GM12878 (cell line): ENCODE measurements at regions not wholly inside any gene's neighbourhood (a gene's known extent, or its start where the extent isn't known, plus 50 kb on each side); places are given as distances from the start of the nearest gene placed in this dataset.

Source experiments
- ATAC-seq: fragments of 200-7000 bp; cut with Tn5 transposase; 3 replicates; pipeline ENCODE4 v1.9.1; 2020; ENCODE audit warnings: mild to moderate bottlenecking, moderate library complexity
- BruUV-seq: library from RNA; stranded (reverse); fragments of 400-500 nt; replicated peaks from 2 replicates; lab custom pipeline; 2021; lab: Mats Ljungman, UMichigan
- CTCF ChIA-PET: fragments of 300-600 bp; sonication (Branson Sonifier 250); formaldehyde crosslinking; extraction: SDS; loops from one replicate; lab custom pipeline; 2021; ENCODE audit warnings: inconsistent platforms; lab: Yijun Ruan, JAX
- POLR2A ChIA-PET: fragments of 350-600 bp; formaldehyde crosslinking; extraction: SDS; loops from one replicate; lab custom pipeline; 2021; ENCODE audit warnings: inconsistent platforms; lab: Charles Lee
- RAD21 ChIA-PET: fragments of 300-600 bp; sonication (Branson Sonifier 250); formaldehyde crosslinking; loops from one replicate; lab custom pipeline; 2023; ENCODE audit warnings: antibody characterized with exemption; ENCODE audit not compliant: unreplicated experiment; lab: Charles Lee
- SMC1A ChIA-PET: fragments of 300-600 bp; sonication (Branson Sonifier 250); formaldehyde crosslinking; loops from one replicate; lab custom pipeline; 2023; ENCODE audit not compliant: unreplicated experiment, uncharacterized antibody; lab: Charles Lee
- DNase-seq: peaks from one replicate; pipeline ENCODE4 v3.0.0-alpha.2; 2011; ENCODE audit warnings: low read depth, low spot score
- FAIRE-seq: peaks from 3 replicates; lab custom pipeline; 2011; peaks lifted over from hg19 to GRCh38; lab: Jason Lieb, UNC
- H2AFZ ChIP-seq: 2 replicates; pipeline ENCODE4 v1.6.0; 2011; ENCODE audit warnings: low read depth, low read length, control low read depth; ENCODE audit not compliant: control insufficient read depth
- H3K27ac ChIP-seq: 2 replicates; pipeline ENCODE4 v1.5.1; 2011; ENCODE audit warnings: control low read depth; ENCODE audit not compliant: control insufficient read depth, insufficient read depth
- H3K27me3 ChIP-seq, 2 experiments: replicated peaks in 1 of 2; 2 replicates each; pipeline versions ENCODE4 v1.6.0 to v1.6.1; 2011; ENCODE audit warnings: low read length in 1 of 2; ENCODE audit not compliant: control insufficient read depth in 2 of 2, insufficient read depth in 2 of 2
- H3K36me3 ChIP-seq, 2 experiments: 2 replicates each; pipeline ENCODE4 v1.5.1; 2011; ENCODE audit warnings: low read length in 1 of 2; ENCODE audit not compliant: control insufficient read depth in 2 of 2, insufficient read depth in 2 of 2
- H3K4me1 ChIP-seq: 2 replicates; pipeline ENCODE4 v1.6.1; 2011; ENCODE audit warnings: mild to moderate bottlenecking, low read length, moderate library complexity, mixed read lengths; ENCODE audit not compliant: control insufficient read depth, insufficient read depth
- H3K4me2 ChIP-seq: 2 replicates; pipeline ENCODE4 v1.6.0; 2011; ENCODE audit warnings: control low read depth; ENCODE audit not compliant: control insufficient read depth, insufficient read depth
- H3K4me3 ChIP-seq: fragments of 200-600 bp; sonication (generic); 2 replicates; pipeline ENCODE4 v1.5.1; 2016
- H3K79me2 ChIP-seq: 2 replicates; pipeline ENCODE4 v1.6.0; 2011; ENCODE audit warnings: low read length; ENCODE audit not compliant: control insufficient read depth, insufficient read depth
- H3K9ac ChIP-seq: 2 replicates; pipeline ENCODE4 v1.8.0; 2011; ENCODE audit warnings: low read length, control low read depth, mixed read lengths; ENCODE audit not compliant: control insufficient read depth, insufficient read depth
- H3K9me3 ChIP-seq: replicated peaks from 3 replicates; pipeline ENCODE4 v1.5.1; 2011; ENCODE audit warnings: mild to moderate bottlenecking, low read length; ENCODE audit not compliant: control insufficient read depth, insufficient read depth
- H4K20me1 ChIP-seq: 2 replicates; pipeline ENCODE4 v1.6.0; 2011; ENCODE audit not compliant: control insufficient read depth, insufficient read depth
- CHD1 ChIP-seq: IDR thresholded peaks from 2 replicates; pipeline ENCODE4 v1.6.1; 2012; ENCODE audit warnings: low read depth, low read length, improper control_type of control experiment
- ESRRA ChIP-seq: IDR thresholded peaks from 2 replicates; pipeline ENCODE4 v1.6.1; 2012; ENCODE audit warnings: mild to moderate bottlenecking, low read length, improper control_type of control experiment
- FOXK2 ChIP-seq: fragments of 450-650 bp; IDR thresholded peaks from 2 replicates; pipeline ENCODE4 v1.6.1; 2017; ENCODE audit warnings: mild to moderate bottlenecking, moderate library complexity
- FOXM1 ChIP-seq: IDR thresholded peaks from 2 replicates; pipeline ENCODE4 v1.6.1; 2012; ENCODE audit warnings: low read depth, mild to moderate bottlenecking, inconsistent platforms, low read length, moderate library complexity
- HCFC1 ChIP-seq: fragments of 150-350 bp; IDR thresholded peaks from 2 replicates; pipeline ENCODE4 v1.6.1; 2014; ENCODE audit warnings: low read length
- MEF2A ChIP-seq: IDR thresholded peaks from 2 replicates; pipeline ENCODE4 v1.6.1; 2011; ENCODE audit warnings: low read depth, mild to moderate bottlenecking, low read length, moderate library complexity; ENCODE audit not compliant: insufficient read depth
- NFYB ChIP-seq: IDR thresholded peaks from 2 replicates; pipeline ENCODE4 v1.6.1; 2011; ENCODE audit warnings: low read depth, mild to moderate bottlenecking, low read length, improper control_type of control experiment, moderate library complexity; ENCODE audit not compliant: insufficient read depth
- NR2C2 ChIP-seq: IDR thresholded peaks from 2 replicates; pipeline ENCODE4 v1.6.1; 2011; ENCODE audit warnings: borderline replicate concordance, low read depth; ENCODE audit not compliant: control insufficient read depth, insufficient read length
- PAX5 ChIP-seq: IDR thresholded peaks from 2 replicates; pipeline ENCODE4 v1.6.1; 2011; ENCODE audit warnings: low read depth, low read length, borderline replicate concordance
- PBX3 ChIP-seq: IDR thresholded peaks from 2 replicates; pipeline ENCODE4 v1.6.1; 2011; ENCODE audit warnings: mild to moderate bottlenecking, low read depth, low read length, moderate library complexity; ENCODE audit not compliant: insufficient replicate concordance
- RAD51 ChIP-seq: fragments of 450-650 bp; IDR thresholded peaks from 2 replicates; pipeline ENCODE4 v1.6.1; 2016; ENCODE audit warnings: moderate library complexity, mild to moderate bottlenecking, inconsistent platforms
- RCOR1 ChIP-seq: conservative IDR thresholded peaks from 2 replicates; pipeline ENCODE4 v1.6.1; 2012; ENCODE audit warnings: low read depth, low read length, improper control_type of control experiment
- SP1 ChIP-seq: IDR thresholded peaks from one replicate; pipeline ENCODE4 v1.6.1; 2011; ENCODE audit warnings: low read depth, low read length
- SRF ChIP-seq, 2 experiments: IDR thresholded peaks; 2 replicates each; pipeline ENCODE4 v1.6.1; 2011; ENCODE audit warnings: low read depth in 2 of 2, low read length in 2 of 2, mild to moderate bottlenecking in 1 of 2, moderate library complexity in 1 of 2
- SUPT20H ChIP-seq: IDR thresholded peaks from 2 replicates; pipeline ENCODE4 v1.6.1; 2011; ENCODE audit warnings: low read depth, mild to moderate bottlenecking, low read length, moderate library complexity, borderline replicate concordance; ENCODE audit not compliant: control insufficient read depth
- USF2 ChIP-seq: IDR thresholded peaks from 2 replicates; pipeline ENCODE4 v1.6.1; 2011; ENCODE audit warnings: low read depth, low read length, improper control_type of control experiment, borderline replicate concordance
- ZNF274 ChIP-seq: IDR thresholded peaks from one replicate; pipeline ENCODE4 v1.8.0; 2011; ENCODE audit not compliant: insufficient read length, insufficient read depth
- WGBS: methylation state at CpG from one replicate; pipeline ENCODE4 v1.1.6; 2016; ENCODE audit warnings: low lambda C conversion rate; ENCODE audit not compliant: insufficient replicate concordance, insufficient coverage; ENCODE audit errors: missing lambda C conversion rate; 5-methylcytosine and 5-hydroxymethylcytosine counted together
- in situ Hi-C: fragments of 300-500 bp; cut with MboI; formaldehyde crosslinking; loops from 9 replicates; pipeline ENCODE4 v1.14.3; 2018; ENCODE audit warnings: mixed read lengths
- intact Hi-C: fragments of 100-400 bp; cut with micrococcal nuclease; formaldehyde crosslinking; loops from one replicate; pipeline ENCODE4 v1.14.2; 2022; ENCODE audit not compliant: unreplicated experiment

GRCh38 chr21:34221331-34222030, 142.3 kb upstream of the KCNE2 start:
- H3K9me3 ChIP-seq, result no peaks in the 10 kb centered on the region
- H3K4me1 ChIP-seq, result no peaks in the 10 kb centered on the region
- H2AFZ ChIP-seq, result no peak overlapping the region
- H3K9ac ChIP-seq, result no peak overlapping the region
- in situ Hi-C loops (no loop called here), intact Hi-C loops (no loop called here)
- no peak for TF ChIP-seq RCOR1
- no peak for TF ChIP-seq SRF (IDR thresholded peaks at IDR 0.05; ENCODE audit: low read depth in 2 of 2, low read length in 2 of 2)
- H4K20me1 ChIP-seq, result no peaks in the 10 kb centered on the region
- ChIA-PET SMC1A (no interaction called here), POLR2A (no interaction called here), RAD21 (no interaction called here), CTCF (no interaction called here)
- FAIRE-seq (no peak), ATAC-seq (no peak), DNase-seq (no peak)
- BruUV-seq, result no TSS peak
- H3K36me3 ChIP-seq, result no peaks in the 10 kb centered on the region
- WGBS, result 72% methylated on average over 11 of the region's 11 CpGs
- H3K4me2 ChIP-seq, result no peak overlapping the region
- no peaks in the 10 kb centered on the region for H3K79me2 ChIP-seq
- no peak overlapping the region for H3K27ac ChIP-seq
- H3K4me3 ChIP-seq, result no peak overlapping the region
- no peaks in the 10 kb centered on the region for H3K27me3 ChIP-seq

- ChIA-PET RAD21 (no interaction called here), CTCF (no interaction called here), SMC1A (no interaction called here), POLR2A (no interaction called here)
- Histone ChIP-seq H3K27me3 (no peaks in the 10 kb centered on the region), H3K9me3 (no peaks in the 10 kb centered on the region), H2AFZ (no peak overlapping the region), H3K4me1 (no peaks in the 10 kb centered on the region), H3K9ac (no peak overlapping the region), H3K4me3 (no peak overlapping the region), H3K4me2 (no peak overlapping the region), H3K36me3 (no peaks in the 10 kb centered on the region), H4K20me1 (no peaks in the 10 kb centered on the region), H3K79me2 (no peaks in the 10 kb centered on the region), H3K27ac (no peak overlapping the region)
- in situ Hi-C loops, result no loop called here
- ATAC-seq (no peak), DNase-seq (no peak), FAIRE-seq (no peak)
- no peak for TF ChIP-seq NFYB
- no peak for TF ChIP-seq SUPT20H
- TF ChIP-seq FOXM1, result no peak
- TF ChIP-seq NR2C2, result no peak
- no peak for TF ChIP-seq ESRRA
- no peak for TF ChIP-seq USF2
- TF ChIP-seq HCFC1, result no peak
- no peak for TF ChIP-seq PAX5
- no peak for TF ChIP-seq RAD51
- TF ChIP-seq PBX3, result no peak
- TF ChIP-seq MEF2A, result no peak
- TF ChIP-seq ZNF274, result no peak
- no peak for TF ChIP-seq FOXK2
- TF ChIP-seq SP1, result no peak
- TF ChIP-seq CHD1, result no peak
- 59% methylated on average over 14 of the region's 14 CpGs for WGBS
- intact Hi-C loops, result no loop called here
- no TSS peak for BruUV-seq
These were observed 141.8 kb upstream of the KCNE2 start for GRCh38 chr21:34222031-34222335.
